Stimulated activated CD8-positive, alpha-beta memory T cell treated with anti-CD3 and anti-CD28 coated beads, Interleukin-15, amount 100 ng/mL, for 48 hours (primary cell): ENCODE measurements at regions not wholly inside any gene's neighbourhood (a gene's known extent, or its start where the extent isn't known, plus 50 kb on each side); places are given as distances from the start of the nearest gene placed in this dataset.
"Not testable (repeated sequence)": the region's sequence is repeated elsewhere in the genome, so short reads cannot be mapped to it uniquely, and the experiment has no call there.

Experiments used
- DNase-seq, 2 donors: peaks; one replicate each; pipeline ENCODE4 v3.0.0-alpha.2; 2020; ENCODE audit warnings: low read depth in 2 of 2

DNA sequence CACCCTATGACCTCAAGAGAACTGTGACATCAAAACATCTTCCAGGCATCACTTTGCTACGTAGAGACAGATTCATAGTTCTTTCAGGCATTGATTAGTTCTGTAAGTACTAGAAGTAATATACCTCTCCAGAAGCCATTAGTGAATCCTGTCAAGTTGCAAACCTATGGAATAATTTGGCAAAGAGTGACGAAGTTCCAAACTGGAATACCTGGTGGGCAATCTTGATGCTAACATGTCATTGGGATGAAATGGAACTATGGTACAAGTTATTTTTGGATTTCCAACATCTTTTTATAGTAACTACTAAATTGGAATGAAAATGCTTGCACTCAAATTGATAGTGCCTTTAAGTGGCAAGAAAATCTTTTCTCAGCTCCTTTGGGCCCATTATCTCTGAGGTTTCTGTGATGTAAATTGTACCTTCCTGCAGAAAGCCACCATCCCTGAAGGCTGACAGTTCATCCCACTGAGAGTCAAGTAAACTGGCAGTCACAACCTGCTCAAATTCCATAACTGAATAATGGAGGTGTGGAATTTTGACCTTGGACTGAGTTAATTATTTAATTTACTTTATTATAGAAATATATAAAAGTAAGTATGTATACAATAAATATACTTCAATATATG lies 435.5 kb downstream of the DTWD2 start:
- no peak for DNase-seq

DNA sequence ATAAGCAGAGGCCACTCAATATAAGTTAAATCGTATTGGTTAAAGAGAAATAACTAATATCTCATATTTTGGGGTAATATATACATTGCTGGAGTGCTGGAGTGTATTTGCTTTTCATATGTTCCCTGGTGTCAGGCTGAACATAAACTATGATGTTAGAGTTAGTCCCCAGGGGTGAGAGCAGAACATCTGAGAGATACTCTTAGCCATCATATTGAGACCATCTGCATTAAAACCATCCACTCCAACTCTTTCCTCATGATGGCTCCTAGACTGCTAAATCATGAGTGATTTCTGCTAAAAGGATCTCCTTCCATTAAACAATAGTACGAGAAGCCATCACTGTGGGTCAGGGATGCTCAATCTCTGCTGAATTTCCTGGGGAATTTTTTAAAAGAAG lies 436.2 kb downstream of the DTWD2 start:
- no peak for DNase-seq

DNA sequence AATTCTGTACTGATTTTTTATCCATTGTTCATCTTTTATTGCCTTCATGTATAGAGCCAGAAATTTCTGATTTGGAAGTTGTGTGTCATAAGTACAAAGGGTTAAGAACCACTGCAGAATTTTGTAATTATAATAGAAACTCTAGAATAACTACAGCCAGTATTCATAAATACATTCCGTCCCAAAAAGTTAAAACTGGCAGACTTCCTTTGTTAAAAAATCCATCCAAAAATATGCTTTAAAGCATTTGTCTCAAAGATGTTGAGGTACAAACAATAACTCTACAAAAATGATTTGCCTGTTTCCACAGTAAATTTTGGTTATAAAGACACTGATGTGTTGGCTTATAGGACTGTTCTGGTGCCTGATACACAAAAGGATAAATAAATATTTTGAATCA lies 436.6 kb downstream of the DTWD2 start:
- no peak for DNase-seq

DNA sequence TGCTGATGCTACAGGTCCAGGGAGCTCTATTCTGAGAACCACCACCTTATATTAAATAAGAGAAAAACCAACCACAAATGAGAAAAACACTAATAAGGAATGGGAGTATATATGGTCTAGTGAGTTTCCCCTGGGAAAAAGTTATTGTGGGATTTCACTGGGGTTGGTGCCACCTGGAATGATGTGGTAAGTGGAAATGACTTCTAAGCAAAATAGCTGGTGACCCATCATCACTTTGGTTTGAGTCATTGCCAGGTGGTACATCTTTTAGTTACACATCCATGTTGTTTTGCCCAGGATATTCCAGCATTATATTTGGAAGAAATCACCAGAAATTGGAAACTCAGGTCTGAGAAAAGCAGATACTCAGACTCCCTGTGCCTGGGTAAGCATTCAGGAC lies 437.3 kb downstream of the DTWD2 start:
- no peak for DNase-seq

DNA sequence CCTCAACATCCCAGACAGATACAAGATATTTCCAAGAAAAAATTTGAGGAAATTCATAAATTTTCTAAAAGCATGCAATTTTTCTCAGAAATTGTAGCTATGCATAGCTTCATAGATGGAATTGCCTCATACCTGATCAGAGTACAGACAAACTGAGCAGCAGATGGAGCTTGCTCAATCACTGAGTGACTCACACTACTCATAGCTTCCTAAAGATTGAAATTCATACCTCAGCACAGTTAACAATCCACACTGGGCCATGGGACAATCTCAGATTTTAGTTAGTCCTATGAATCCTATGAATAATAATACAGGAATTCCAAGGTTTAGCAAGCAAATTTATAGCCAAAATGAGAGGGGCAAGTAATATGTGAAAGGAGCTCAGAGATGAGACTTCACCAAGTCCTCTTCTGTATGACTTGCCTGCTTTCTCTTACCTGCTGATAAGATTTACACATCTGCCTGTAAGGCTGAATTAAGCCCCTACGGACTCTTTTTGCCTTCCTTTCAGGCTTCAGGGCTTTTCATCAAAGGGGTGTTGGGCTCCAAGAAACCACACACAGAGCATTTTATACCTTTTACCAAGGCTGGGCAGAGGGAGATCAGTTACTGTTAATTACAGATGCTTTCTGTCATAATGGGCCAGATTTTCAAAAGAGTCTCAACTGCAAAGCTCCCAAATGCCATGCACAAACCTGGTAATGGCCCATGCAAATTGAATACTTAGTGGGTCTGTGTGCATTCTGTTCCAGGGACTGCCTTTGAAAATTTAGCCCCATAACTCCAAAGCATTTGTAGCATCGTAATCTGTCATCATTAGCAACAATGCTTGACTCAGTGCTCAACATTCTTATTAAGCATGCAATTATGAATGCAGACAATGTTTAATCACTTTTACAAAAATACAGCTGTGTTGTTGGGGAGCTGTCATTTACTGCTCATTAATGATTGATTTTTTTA lies 439.3 kb downstream of the DTWD2 start:
- DNase-seq, result no peak

DNA sequence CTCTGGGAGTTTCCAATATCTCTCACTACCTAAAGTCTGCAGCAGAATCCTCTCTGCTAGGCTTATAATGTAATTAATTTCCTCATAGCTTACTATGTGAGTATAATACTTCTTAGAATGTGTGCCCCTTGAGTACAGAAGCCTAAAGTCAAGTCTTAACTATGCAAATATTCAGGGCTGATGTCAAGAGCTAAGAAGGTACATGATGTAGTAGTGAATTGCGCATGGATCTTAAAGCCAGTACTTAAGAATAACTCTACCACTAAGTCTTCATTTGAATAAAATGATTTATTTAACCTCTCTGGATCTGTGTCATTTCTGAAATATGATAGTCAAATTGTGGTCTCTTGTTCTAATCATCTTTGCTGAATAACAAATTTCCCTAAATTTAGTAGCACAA lies 442.9 kb downstream of the DTWD2 start:
- DNase-seq, result no peak

DNA sequence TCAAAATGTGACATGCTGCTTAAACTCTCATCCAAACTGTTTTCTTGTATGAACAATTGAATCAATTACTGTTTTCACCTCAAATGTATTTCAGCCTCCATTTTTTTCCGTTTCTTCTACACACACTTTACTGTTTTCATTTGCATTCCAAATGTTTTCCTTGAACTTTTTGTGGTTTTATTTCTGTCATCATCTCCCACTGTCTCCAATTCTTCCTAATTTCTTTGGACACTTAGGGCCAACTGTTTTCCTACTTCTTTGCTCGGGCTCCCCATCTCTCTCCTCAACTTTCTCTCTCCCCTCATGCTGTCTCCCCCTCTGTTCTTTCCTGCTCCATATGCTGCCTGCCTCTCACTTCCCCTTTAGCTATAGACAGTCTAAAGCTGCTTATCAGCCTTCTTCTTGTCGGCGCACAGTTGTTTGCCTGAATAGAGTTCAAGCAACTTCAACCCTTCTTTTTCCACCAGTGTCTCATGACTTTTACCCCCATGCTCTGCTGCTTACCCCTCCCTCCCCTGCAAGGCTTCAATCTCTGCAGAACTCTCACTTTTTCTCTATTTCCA lies 443.4 kb downstream of the DTWD2 start:
- no peak for DNase-seq

DNA sequence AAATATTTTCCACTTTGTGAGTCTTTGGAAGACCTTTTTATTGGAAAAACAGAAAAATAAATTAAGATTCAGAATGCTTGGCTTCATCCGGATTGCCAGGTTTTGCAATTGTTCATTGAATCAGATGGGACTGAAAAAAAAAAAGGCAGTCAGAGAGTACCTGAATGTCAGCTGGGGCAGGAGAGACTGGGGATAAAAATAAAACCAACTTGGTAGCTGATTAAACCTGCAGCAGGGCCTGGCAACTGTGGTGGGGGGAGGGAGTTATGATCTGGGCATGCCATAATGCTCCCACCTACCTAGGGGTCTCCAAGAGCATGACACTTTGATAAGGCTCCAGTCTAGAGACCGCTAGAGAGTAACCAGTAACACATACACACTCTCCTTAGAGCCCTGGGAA lies 454.4 kb downstream of the DTWD2 start:
- no peak for DNase-seq

DNA sequence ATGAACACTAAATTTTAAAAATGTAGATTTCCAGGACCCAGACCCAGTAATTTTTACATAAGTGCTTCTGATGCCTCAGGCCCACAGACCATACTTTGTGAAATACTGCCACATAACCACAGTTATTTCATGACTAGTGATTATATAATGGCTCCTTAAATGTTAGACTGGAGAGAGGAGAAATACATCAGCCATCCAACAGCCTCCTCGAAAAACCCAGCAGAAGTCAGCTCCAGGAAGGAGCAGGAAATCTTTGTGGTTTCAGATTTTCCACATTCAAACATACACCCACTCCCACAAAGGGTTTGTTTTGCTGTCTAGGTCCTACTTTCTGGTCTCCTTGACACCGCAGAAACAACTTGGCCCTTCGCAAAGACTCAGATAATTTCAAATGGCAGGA lies 455.2 kb downstream of the DTWD2 start:
- no peak for DNase-seq

DNA sequence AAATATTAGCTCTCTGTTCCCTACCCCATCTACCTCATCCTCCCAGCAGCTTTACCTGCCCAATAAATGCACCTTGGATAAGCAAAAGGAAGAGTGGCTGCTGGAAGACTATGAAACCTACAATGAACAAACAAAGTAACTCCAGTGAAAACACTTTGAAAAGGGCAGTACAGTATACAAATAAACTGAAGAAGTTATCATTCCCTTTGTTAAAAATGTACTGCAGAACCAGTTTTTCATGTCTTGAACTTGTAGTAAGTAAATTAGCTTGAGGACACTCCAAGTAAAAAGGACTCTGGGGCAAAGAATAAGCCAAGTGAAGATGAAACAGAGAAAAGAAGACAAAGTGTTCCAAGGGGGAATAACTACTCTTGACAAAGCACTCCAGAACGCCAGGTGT lies 457.1 kb downstream of the DTWD2 start:
- no peak for DNase-seq

DNA sequence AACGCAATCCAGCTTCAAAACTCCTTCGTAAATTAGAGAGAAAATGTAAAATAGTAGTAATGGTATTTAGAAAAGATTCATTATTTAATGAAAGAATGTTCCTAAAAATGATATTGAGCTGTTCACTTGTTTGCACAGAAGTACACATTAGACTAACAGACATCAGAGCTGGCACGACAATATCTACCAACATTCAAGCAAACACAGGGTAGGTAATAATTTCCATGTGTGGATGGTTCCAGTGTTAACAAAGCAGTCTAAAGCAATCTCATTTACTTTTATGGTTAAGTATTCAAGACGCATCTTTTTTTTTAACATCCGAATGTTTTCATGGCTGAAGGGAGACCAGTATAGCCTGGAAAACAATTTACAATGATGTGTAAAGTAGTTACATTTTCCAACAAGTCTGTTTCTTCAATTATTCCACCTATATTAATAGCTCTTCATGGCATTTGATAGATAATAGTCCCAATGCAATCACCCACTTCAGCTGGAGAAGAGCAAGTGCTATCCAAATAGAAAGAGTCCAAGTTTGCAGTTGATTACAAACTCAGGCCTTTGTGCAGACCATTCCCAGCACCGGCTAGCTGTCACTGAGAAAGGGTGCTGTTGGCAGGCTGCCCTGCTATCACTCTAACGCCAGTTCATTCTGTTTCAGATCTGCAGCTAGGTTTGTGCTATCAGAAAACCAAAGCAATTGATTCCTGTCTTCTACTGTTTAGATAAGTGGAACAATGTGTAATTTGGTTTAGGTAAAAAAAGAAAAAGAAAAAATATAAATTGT lies 458.8 kb downstream of the DTWD2 start:
- no peak for DNase-seq

DNA sequence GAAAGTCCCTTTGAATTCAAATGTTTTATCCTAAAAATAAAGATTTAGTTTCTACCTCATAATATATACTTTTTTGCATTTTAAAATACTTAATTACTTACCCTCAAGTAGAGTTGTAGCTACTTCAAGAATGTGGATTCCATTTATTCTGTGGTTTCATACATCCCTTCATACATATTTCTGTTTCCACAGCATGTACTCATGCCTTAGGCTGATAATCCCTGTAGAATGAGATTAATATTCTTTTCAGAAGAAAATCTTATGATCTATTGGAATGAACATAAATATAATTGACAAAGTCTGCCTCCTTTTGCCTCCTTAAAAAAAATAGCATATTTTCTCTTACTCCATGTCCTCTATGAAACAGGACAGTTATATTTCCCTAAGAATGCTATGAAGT lies 465.7 kb downstream of the DTWD2 start:
- no peak for DNase-seq

DNA sequence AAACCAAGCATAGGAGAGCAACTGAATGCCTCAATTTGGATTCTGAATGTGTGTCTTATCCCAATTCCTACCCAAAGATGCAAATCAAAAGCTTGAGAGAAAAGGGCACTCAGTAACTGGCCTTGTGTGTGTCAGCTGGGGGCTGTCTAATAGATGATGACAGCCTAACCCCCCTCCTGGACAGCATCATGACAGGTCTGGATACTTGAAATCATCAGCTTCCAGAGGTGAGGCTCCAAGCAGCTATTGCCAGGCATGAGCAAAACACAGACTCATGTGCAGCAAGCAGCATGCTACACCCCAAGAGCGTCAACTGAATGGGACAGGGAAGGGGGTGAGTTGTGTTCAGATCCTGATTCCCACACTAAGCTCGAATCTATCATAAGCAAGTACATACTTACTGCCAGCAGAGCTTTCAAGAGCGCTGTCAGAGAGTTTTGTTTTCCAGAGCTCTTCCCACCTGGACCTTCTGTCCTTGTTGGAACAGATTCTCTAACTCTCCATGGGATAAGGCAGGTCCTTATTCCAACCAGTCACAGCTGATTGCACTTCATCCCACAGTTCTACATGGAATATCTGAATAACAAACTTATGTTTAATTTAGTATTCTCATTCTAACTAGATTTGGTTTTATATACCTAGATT lies 467.5 kb downstream of the DTWD2 start:
- no peak for DNase-seq

DNA sequence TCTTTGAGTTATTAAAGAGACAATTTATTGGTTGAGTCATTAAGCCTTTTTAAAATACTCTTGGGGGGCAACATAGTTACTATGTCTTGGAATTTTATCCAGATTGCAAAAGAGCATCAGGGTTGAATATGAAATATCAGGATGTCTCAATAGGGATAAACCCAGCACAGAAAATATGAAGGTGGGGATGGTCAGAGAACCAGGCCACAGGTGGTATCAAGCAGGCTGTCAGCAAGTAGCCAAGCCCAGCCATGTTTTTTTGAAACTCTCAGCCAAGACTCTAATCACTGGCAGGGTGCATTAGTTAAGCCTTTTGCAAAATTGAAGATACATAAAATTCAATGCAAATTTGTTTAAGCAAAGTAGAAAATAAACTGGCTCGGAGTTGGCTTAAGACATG lies 468.9 kb downstream of the DTWD2 start:
- no peak for DNase-seq

DNA sequence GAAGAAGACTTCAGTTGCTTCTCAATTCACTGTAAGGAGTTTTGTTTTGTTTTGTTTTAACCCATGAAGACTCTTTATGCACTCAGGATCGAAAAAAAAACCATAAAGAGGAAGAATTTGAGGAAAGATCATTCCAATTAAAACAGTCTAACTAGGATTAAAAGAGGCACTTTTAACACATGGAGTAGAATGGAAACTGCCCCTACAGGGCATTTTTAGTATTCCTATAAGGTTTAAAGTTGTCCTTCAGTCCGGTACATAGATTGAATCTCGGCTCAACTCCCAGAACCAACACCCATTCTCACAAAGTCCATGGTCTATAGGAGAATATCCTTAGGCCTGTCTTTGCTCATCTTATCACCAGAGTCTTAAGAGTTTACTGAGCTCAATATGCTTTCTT lies 469.6 kb downstream of the DTWD2 start:
- no peak for DNase-seq

DNA sequence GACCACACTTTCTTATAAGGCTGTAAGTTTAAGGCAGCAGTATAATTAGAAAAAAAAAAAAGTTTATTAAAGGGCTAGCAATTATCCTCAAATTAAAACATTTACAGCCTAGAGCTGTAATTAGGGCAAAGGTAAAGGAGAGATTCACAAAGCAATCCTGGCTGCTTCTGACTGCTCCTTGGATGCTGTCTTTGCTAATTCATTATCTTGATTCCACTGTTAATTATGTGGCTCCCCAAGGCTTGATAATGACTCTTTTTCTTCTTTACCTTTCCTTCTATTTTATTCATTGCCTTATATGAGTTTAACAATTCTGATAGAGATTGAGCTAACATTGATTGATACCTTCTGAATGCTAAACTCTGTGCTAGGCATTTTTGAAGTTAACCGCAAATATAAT lies 476.5 kb downstream of the DTWD2 start:
- no peak for DNase-seq

DNA sequence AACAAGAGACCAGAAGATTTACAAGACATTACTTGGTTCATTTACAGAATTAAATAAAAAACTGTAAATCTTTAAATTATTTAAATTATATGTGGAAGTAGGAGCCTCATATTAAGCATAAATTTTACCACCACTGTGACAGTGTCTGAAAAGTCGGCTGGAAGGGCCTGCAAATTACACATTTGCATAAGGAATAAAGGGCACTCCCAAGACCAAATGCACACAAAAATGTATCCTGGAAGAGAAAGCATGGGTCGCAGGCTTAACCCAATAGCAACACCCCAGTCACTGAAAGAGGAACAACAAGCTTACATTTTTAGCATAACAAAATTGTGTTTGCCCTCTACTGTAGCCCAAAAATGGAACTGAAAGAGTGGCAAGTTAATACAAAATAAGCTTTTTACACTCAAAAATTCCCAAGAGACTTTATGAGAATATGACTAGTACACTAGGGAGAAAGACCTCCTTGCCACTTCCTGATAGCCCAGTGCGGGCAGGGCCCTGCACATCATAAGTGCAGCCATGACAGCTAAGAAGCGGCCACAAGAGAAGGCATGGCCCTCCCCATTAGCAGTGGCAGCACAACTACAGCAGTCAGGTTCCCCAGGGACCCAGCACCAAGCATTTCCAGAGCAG lies 482.0 kb downstream of the DTWD2 start:
- no peak for DNase-seq

DNA sequence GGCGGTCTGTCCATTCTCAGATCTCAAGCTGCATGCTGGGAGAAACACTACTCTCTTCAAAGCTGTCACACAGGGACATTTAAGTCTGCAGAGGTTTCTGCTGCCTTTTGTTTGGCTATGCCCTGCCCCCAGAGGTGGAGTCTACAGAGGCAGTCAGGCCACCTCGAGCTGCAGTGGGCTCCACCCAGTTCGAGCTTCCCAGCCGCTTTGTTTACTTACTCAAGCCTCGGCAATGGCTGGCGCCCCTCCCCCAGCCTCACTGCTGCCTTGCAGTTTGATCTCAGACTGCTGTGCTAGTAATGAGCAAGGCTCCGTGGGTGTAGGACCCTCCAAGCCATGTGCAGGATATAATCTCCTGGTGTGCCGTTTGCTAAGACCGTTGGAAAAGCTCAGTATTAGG lies 486.1 kb downstream of the DTWD2 start:
- not testable (repeated sequence) for DNase-seq

DNA sequence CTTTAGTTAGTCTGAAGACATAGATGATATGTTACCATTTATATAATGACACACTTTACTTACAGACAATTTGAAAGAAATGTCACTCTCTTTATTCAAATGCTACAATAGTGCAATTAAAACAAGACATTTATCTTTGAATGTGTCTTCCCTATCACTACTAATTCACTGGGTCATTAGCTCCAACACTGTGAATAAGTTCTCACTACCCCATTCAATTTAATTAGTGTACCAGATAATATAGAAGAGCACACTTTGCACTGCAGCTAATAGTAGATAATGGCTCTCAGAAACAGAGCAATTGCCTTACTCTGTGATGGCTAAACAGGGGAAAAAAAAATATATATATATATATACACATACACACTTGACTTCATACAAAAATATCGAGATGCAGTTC lies 497.0 kb downstream of the DTWD2 start:
- DNase-seq, result no peak

DNA sequence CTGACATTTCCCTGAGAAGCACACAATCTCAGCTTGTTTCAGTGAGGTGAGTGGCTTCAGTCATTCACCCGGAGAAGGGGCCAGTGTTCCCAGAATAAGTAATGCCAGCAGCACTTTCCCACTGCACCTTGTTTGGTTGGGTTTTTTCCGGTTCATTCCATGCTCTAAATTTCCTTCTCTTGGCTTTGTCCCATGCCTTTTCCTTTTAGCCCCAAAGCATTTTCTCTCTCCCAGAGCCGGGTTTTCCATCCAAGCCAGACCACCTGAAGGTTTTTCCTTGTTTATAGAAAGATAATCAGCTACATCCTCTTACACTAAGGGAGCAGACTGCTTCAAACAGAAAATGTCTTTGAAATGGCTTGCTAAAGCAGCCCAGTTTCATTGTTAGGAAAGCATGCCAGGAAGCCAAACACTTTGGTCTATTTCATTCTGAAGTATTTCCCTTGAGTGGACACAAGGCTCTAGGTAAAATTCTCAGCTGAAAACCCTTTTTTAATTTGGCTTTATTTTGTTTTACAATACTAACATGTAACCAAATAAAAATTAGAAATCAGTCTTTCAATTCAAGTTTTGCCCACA lies 501.6 kb downstream of the DTWD2 start:
- DNase-seq, result no peak

DNA sequence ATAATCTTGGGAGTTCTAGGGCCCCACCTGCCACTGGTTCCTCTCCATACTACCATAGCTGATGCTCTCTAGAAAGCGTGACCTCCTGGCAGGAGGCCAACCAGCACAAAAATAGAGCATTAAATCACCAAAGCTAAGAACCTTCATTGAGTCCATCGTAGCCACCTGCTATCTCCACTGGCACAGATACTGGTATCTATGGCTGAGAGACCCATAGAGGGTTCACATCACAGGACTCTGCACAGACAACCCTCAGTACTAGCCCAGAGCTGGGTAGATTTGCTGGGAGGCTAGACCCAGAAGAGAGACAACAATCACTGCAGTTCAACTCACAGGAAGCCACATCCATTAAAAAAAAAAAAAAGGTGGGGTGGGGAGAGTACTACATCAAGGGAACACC lies 509.1 kb downstream of the DTWD2 start:
- DNase-seq, result no peak
